ENCODE measurements at regions not wholly inside any gene's neighbourhood (a gene's known extent, or its start where the extent isn't known, plus 50 kb on each side); places are given as distances from the start of the nearest gene placed in this dataset.

DNA sequence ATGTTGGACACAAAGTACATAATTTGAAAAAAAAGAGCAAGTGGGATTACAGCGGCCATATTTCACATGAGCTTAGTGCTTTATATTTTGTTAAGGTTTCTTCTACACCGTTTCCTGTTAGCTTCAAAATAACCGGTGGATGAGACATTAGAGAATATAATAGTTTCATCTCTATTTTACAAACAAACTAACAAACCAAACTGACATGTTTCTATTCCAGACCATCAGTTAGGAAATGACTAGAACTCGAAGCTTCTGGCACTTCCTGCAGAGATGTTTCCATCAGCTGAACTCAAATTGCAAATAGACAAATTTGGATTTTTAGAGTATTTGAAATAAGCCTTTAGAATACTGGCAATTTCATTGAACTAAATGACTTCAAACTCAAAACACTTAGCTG, 86.5 kb downstream of the MTRR start:
- no peak for DNase-seq

DNA sequence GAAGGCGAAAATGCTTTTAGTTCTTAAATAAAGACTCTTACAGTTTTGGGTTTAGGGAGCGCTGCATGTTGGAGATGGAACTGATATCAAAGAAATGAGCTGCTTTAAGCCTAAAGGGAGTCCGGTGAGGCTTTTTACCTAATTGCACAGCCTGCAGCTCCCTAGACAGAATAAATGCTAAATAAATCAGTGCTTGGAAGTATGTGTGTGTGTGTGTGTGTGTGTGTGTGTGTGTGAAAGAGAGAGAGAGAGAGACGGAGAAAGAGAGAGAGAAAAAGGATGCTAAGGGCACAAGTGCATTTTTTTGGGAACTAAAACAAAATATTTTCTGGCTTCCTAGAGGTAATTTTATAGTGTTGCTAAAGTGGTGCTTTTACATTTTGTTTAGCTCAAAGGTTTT, 88.4 kb downstream of the MTRR start:
- no peak for DNase-seq

DNA sequence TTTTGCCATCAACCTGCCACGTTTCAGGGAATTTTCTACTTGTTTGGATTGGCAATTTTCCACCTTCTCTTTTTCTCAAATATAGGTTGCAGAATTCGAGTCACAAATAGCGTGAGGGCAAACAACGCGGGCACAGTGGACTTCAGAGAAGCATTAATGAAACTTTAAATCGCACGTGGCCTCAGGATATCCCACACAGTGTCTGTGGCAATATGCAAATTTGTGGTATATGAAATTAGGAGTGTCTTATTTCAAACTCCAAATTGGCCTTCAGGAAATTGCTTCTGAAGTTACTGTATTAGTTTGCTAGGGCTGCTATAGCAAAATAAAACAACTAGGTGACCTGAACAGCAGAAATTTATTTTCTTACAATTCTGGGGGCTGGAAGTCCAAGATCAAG, 91.2 kb downstream of the MTRR start:
- DNase-seq = no peak

DNA sequence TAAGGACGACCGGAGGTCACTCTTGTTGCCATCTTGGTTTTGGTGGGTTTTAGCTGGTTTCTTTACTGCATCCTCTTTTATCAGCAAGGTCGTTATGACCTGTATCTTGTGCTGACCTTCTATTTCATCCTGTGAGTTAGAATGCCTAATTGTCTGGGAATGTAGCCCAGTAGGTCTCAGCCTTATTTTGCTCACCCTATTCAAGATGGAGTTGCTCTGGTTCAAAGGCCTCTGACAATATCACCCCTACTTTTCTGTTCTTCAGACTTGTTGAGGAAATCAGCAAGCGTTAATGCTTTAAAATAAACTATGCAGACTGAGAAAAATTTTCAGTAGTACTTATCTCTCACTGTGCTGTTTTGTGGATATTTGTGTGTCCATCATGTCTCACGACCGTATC, 92.6 kb downstream of the MTRR start:
- DNase-seq = no peak

DNA sequence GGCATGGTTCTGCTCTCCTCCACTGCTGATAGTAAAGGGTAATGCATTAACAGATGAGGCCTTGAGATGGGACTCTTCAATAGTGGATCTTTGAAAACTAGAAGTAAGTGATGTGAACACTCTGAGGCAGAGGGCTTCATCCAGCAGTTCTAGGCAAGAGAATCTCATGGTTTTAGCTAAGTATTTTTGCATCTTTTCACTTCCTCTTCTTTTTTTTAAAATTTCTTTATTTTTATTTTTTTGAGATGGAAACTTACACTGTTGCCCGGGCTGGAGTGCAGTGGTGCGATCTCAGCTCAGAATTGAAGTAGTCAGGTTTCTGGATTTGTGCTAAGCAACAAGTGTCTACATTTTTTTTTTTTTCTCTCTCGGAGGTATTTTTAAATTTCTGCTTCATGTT, 101.9 kb downstream of the MTRR start:
- no peak for DNase-seq

DNA sequence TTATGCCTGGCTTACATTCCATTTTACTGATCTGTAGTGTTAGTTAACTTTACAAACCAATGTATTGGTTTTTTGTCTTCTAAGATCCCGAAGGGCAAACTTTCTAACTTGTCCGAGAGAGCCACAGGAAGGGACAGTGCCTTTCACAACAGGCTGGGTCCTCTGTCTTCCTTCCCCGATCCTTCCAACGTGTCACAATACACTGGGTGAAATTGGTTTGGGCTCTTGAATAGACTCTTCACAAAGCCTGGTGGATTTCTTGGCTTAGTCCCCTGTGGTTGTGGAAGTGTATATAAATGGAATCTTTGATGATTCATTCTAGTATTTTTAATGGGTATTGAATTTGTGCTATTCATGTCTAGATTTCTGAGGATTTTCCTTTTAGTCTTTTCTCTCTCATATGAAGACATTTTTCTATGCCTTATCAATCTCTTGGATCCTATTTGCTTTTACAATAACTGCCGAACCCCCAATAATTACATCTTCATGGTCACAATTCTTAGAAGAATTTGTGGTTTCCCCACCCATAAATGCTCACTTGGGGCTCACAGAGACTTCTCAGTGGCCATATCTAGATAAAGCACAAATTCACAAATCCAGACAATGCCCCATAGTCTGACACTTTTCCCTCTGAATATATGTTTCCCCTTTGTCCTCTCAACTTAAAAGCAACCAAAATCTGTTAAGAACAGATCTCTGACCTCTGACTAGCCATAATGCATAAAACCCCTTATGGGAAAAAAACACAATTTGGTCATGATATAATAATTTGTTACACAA, 107.7 kb downstream of the MTRR start:
- no peak for DNase-seq

DNA sequence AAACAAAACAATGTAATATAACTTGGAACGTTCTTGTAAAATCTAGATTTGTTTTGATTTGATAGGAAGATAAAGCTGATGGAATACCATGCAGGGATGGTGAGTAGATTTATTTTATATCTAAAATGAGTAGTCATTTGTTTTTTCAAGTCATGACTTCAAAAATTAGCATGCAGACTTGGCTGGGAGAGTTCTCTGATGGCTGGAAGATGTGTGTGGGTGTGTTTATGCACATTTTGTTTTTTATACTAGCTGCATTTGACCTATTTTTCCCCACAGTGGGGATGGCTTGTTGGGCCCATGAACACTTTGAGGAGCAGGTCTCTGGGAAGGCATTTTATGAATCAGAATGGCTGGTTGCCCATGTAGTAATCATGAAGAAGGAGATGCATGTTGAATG, 109.2 kb downstream of the MTRR start:
- no peak for DNase-seq

DNA sequence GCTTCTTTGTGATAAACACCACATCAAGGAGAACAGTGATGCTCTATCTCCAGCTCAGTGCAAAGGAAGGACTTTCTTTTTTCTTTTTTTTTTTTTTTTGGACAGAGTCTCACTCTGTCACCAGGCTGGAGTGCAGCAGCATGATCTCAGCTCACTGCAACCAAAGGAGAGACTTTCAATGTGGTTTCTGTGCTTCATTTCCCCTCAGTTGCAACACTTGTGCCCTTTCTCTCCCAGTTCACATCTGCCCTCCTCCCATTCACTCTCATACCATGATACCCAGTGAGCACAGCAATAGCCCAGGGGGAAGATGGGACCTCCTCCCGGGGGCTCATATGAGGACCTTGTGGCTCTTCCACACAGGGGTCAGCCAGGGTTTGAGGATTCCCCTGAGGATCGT, 110.0 kb downstream of the MTRR start:
- DNase-seq = no peak

DNA sequence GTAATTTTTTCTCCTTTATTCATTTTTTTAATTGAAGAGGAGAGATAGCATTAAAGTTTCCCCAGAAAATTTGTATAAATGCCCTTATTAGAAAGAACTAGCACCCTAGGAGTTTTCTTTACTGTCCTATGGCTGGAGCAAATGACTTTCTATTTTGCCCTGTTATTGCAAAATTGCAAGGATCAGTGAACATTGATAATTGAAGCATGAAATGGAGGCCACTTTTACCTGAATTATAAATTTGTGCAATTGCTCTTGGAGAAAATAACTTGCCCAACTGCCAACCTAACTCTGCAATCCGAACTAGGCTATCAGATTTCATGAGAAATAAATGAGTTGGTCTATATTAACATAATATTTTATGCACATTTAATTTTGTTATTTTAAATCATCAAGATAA, 111.9 kb downstream of the MTRR start:
- no peak for DNase-seq

DNA sequence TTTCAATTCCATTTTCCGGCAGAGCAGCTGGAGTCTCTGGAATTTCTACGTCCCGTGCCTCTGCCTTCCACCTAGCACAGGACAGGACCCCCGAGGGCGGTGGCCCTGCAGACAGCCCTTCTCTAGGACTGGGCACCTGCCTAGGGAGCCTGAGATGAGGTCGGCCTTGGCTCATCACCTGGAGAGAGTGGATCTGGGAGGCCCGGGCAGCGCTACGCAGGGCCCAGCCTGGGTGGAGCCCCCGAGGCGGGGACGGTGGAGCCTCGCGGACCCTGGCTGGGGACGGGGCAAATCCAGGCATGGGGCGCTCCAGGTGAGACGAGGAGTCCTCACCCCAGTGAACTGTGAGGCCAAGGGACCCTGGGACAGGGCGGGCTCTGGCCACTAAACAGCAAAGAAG, 114.5 kb downstream of the MTRR start:
- DNase-seq = no peak

DNA sequence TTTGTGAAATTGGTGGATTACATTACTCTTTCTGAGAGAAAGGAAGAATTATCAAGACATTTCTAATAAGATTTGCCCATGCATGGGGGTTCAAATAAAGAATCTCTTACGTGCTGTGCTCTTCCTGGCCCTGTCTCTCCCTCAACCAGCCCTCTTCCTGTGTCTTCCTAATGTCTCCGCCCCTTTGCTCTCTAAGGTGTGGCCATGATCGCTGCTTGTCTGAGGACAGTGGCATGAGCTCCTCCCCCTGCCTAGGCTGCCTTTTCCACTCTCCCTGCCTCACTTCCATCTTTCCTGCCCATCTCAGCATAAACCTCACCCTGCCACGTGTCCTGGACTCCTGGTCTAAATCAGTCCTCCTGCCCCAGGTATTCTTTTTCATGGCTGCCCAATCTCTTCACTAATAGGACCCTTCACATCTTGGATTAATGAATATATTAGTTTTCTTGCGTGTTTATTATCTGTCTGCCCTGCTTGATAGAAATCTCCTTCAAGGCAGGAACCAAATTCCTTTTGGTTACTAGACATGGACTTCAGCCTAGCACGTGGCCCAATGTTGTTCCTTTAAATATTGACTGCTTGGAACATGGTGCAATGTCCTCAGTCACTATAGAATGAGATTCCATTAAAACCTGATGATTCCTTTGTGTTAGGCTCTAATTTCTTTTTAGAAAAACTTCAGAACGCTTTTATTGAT, 122.3 kb downstream of the MTRR start:
- DNase-seq = peak in 1 of 2 experiments; percentile 6

DNA sequence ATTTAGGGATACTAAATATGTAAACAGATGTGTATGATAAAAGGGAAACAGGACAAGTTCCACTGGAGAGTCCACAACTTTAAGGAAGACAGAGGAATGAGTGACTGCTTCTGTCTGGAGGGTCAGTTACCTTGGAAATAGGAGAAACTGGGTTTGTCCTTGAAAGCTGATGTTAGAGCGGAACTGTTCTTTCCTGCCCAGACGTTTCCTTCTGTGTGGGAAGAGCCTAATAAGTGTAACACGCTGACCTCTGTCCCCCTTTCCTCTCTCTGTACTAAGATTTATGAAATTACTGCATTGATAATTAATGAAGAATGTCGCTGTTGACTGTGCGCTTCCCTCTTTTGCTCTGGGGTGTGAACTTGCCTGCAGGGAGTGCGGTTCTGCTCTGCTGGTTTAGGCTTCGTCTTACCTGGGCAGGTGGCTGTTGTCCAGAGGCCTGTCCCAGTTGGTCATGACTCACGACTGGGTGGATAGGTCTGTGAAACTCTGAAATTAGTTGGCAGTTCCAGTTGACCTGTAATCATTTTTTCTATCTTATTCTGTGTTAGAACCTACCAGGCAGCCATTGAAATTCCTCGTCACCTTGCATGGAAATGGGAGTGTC, 126.8 kb downstream of the MTRR start:
- no peak for DNase-seq

DNA sequence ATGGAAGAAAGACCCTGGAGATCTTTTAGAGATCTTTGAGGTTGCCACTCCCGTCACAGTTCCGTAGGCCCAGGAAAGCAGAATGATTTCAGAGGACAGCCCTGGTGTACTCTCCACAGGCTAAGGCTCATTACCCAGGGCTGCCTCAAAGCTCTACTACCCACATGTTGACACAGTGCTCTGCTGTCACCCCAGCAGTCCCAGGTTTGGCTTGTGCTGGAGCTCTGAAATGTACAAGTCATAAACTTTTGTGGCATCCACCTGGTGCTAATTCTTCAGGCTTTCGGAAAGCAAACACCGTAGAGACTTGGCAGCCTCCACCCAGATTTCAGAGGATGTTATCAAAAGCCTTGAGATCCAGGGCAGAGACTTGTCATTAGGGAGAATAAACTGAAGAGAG, 136.5 kb downstream of the MTRR start:
- no peak for DNase-seq

DNA sequence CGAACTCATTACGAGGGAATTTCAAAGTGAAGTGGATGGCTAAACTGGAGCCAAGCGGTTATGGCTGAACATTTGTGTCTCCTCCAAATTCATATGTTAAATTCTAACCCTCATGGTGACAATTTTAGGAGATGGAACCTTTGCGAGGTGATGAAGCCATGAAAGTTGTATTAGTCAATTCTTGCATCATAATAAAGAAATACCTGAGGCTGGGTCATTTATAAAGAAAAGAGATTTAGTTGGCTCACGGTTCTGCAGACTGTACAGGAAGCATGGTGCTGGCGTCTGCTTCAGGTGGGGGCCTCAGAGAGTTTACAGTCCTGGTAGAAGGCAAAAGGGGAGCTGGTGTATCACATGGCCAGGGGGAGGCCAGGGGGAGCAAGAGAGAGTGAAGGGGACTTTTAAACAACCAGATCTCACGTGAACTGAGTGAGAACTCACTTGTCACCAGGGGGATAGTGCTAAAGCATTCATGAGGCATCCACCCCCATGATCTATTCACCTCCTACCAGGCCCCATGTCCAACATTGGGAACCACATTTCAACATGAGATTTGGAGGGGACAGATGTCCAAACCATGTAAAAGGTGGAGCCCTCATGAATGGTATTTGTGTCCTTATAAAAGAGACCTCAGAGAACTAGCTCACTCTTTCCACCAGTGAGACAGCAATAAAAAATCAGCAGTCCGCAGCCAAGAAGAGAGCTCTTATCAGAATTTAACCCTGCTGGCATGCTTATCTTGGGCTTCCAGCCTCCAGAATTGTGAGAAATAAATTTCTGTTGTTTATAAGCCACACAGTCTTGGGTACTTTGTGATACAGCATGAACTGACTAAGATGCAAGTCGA, 143.4 kb downstream of the MTRR start:
- DNase-seq = no peak

DNA sequence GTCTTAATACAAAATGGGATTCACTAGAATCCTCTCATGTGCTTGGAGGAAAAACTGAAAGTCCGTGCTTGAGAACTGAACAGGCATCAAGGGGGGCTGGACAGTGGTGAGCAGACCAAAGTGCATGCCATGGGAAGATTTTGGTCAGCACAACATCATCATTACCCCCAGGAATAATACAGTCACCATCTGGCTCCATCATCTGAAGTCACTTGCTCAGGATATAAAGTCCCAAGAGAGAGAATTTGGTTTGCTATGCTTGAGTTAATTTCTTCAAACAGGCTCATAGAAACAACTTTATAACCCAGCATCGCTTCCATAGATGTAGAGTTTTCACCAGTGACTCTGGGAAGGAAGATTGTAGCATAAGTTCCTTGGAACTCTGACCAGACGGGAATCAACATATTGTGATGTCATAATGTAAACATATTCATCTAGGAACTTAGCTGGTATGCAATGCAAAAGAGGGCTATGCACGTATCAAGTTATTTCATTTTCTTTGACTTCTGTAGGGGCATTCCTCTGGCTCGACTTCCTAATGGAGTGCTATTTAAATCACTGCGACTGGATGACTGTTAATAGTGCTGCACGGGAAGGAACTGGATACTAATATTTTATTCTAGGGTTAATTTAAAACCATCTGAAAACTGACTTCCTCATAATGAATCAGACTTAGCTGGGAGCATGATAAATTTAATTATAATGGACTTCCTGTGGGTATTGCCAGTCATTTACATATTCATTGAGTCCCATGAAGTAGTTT, 145.2 kb downstream of the MTRR start:
- DNase-seq = no peak

DNA sequence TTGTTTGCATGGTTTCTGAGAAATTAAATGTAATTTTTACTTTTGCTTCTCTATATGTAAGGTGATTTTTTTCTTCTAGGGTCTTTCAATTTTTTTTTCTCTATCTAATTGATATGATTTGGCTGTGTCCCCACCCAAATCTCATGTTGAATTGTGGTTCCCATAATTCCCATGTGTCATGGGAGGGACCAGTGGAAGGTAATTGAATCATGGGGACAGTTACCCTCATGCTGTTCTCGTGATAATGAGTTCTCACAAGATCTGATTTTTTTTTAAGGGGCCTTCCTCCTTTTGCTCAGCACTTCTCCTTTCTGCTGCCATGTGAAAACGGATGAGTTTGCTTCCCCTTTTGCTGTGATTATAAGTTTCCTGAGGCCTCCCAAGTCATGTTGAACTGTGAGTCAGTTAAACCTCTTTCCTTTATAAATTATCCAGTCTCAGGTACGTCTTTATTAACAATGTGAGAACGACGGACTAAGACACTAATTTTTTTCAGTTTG, 150.8 kb downstream of the MTRR start:
- DNase-seq = no peak

DNA sequence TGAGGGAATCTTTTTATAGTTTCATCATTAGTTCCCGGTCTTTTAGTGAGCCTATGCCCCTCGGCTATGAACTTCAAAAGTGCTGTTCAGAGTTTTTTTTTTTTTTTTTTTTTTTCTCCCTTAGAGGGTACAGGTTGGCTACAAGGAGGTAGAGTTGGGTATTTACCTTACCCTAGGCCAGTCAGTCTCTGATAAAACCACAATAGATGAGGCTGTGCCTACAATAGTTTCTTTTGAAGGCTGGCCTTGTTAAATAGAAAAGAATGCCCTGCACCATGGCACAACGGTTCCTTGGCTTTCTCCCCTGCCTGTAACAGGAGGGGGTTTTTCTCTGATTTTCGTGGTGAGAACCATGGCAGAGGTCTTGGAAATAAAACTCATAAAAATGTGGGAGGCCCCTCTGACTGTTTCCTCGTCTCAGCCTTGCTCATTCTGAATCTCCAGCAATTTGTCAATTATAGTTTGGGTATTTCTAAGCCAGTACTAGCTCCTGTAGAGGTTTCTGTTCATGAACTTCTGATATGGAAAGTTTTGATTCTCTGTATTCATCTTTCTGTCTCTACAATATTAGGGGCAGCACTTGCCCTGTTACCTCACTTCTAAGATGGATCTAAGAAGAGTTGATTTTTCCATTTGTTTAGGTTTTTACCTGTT, 152.0 kb downstream of the MTRR start:
- no peak for DNase-seq

DNA sequence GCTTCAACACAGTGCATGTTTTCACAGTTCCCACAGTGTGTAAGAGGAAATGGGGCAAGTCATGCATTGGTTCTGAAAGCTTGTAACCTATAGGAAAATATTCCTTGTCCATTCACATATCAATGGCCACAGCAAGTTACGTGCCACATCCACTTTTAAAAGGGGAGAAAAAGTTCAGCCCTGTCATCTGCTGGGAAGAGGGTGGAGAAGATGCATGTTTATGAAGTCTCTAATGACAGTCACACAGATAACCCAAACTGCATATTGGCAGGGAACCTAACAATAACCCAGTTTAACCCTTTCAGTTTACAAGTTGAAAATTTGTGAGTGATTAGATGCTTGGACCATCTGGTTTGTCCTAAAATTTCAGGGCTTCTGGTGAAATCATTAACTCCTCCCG, 159.3 kb downstream of the MTRR start:
- no peak for DNase-seq

DNA sequence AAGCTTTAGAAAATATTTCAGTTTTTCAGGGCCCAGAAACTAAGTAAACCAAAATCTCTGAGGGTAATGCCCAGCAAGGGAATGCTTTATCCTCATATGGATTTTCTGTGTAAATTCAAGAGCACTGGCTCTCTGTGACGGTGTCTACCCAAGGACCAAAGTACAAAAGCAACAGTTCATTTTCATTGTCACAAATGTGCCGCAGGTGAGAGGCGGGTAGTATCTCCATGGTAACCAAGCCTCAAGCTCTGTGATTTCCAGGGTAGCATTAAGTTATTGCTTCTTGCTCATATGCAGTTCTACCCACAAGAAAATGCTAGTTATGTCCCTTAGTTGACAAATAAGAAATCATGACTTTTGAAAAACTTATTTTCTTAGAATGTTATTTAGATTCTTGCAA, 164.3 kb downstream of the MTRR start:
- DNase-seq = no peak

DNA sequence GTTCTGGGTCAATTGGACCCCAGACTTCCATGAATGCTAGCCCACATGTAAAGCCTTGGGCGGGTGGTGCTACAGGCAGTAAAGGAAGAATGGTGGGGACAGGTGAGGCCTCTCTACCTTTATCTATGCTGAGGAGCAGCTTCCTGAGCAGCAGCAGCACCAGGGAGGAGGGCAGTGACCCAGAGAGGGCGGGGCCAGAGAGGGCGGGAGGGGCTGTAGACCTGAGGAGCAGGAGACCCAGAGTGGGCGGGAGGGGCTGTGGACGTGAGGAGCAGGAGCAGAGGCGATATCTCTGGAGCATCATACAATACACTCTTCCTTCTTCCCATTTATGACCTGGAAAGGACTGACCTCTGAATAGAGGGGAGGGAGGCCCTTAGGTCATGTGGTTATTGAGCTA, 165.9 kb downstream of the MTRR start:
- DNase-seq = no peak

DNA sequence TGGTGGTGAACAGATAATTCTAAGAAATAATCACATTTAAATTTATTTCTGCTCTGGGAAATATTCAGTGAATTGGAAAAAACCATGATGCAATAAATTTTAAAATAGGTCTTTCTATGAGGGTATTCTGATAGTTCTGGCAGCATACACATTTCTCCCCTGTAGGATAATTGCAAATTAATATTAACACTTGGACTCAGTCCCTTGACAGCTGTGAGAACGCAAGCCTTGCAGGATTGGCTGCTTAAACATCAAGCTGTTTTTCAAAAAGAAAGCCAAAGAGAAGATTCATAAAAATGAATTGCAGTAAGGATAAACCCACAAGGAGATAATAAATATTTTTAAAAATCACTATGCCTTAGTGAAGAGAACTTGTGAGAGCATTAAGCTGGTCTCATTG, 180.0 kb downstream of the MTRR start:
- DNase-seq = no peak

DNA sequence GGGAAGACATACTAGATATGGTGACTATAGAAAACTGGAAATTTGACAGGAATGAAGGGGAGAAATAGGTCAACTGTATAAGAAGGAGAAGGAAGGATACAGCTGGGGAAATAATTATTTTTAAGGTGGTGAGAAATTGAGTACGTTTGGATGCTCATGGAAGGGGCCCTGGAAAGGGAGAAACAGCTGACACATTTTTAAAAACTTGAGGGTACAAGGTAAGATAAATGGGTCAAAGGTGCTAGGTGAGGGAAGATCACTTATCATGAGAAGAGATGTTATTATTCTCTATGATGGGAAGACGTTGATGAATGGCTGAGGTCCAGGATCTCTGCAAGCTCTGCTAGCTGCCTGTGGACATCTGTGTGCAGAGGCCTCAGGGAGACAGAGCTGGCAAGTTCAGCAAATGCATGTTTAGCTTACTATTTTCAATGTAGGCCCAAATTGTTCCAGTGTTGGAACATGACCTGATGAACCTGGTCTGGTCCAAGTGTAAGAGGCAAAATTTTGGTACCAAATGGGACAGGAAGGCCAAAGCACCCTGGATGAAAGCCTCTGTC, 181.7 kb downstream of the MTRR start:
- no peak for DNase-seq
